ENCODE measurements at regions not wholly inside any gene's neighbourhood (a gene's known extent, or its start where the extent isn't known, plus 50 kb on each side); places are given as distances from the start of the nearest gene placed in this dataset.
A peak's percentile ranks its signal among the peaks of the same experiment; 100 is the strongest.

- DNase-seq = no peak
Observed at GRCh38 chr14:51552768-51553404, 98.8 kb upstream of the FRMD6 start.

GRCh38 chr14:51554339-51554920, 97.3 kb upstream of the FRMD6 start:
- peak; percentile 79 for DNase-seq

GRCh38 chr14:51554953-51555352, 96.8 kb upstream of the FRMD6 start:
- DNase-seq = no peak

GRCh38 chr14:51561141-51561540, 90.6 kb upstream of the FRMD6 start:
- DNase-seq = no peak

GRCh38 chr14:51562816-51563215, 88.9 kb upstream of the FRMD6 start:
- DNase-seq = peak; percentile 90

GRCh38 chr14:51563560-51563959, 88.2 kb upstream of the FRMD6 start:
- DNase-seq = no peak

- DNase-seq = peak; percentile 73
Observed at GRCh38 chr14:51564460-51564859, 87.2 kb upstream of the FRMD6 start.

- DNase-seq = peak; percentile 85
Observed at GRCh38 chr14:51564986-51565604, 86.6 kb upstream of the FRMD6 start.

- DNase-seq = no peak
Observed at GRCh38 chr14:51566831-51567582, 84.7 kb upstream of the FRMD6 start.

GRCh38 chr14:51568366-51568765, 83.3 kb upstream of the FRMD6 start:
- DNase-seq = no peak

- DNase-seq = no peak
Observed at GRCh38 chr14:51573607-51574006, 78.1 kb upstream of the FRMD6 start.

GRCh38 chr14:51574009-51574408, 77.7 kb upstream of the FRMD6 start:
- no peak for DNase-seq

- peak; percentile 79 for DNase-seq
Observed at GRCh38 chr14:51575349-51576116, 76.2 kb upstream of the FRMD6 start.

GRCh38 chr14:51576117-51576430, 75.6 kb upstream of the FRMD6 start:
- peak; percentile 97 for DNase-seq

- no peak for DNase-seq
Observed at GRCh38 chr14:51576879-51577278, 74.8 kb upstream of the FRMD6 start.

- DNase-seq = no peak
Observed at GRCh38 chr14:51578853-51579252, 72.9 kb upstream of the FRMD6 start.

- DNase-seq = no peak
Observed at GRCh38 chr14:51581017-51581881, 70.5 kb upstream of the FRMD6 start.

- DNase-seq = no peak
Observed at GRCh38 chr14:51582437-51582836, 69.3 kb upstream of the FRMD6 start.

- DNase-seq = no peak
Observed at GRCh38 chr14:51585055-51585454, 66.7 kb upstream of the FRMD6 start.

- no peak for DNase-seq
Observed at GRCh38 chr14:51592836-51593235, 58.9 kb upstream of the FRMD6 start.

GRCh38 chr14:51593397-51593796, 58.3 kb upstream of the FRMD6 start:
- DNase-seq = no peak

GRCh38 chr14:51595881-51596455, 55.7 kb upstream of the FRMD6 start:
- no peak for DNase-seq

All from islet precursor cell (in vitro differentiated cells).